ENCODE measurements at regions not wholly inside any gene's neighbourhood (a gene's known extent, or its start where the extent isn't known, plus 50 kb on each side); places are given as distances from the start of the nearest gene placed in this dataset.

- TF ChIP-seq, protein P1, sequence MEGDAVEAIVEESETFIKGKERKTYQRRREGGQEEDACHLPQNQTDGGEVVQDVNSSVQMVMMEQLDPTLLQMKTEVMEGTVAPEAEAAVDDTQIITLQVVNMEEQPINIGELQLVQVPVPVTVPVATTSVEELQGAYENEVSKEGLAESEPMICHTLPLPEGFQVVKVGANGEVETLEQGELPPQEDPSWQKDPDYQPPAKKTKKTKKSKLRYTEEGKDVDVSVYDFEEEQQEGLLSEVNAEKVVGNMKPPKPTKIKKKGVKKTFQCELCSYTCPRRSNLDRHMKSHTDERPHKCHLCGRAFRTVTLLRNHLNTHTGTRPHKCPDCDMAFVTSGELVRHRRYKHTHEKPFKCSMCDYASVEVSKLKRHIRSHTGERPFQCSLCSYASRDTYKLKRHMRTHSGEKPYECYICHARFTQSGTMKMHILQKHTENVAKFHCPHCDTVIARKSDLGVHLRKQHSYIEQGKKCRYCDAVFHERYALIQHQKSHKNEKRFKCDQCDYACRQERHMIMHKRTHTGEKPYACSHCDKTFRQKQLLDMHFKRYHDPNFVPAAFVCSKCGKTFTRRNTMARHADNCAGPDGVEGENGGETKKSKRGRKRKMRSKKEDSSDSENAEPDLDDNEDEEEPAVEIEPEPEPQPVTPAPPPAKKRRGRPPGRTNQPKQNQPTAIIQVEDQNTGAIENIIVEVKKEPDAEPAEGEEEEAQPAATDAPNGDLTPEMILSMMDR (IDR thresholded peaks at IDR 0.05; ENCODE audit: low read depth, low read length), result no peak
- no peak for TF ChIP-seq EZH2phosphoT487 (IDR thresholded peaks at IDR 0.05; ENCODE audit: low read depth)
These were observed 165.4 kb upstream of the CPNE8 start for GRCh38 chr12:39070775-39071174.

Measured in OCI-LY3 (cell line).